Calu3 (cell line): ENCODE measurements at regions not wholly inside any gene's neighbourhood (a gene's known extent, or its start where the extent isn't known, plus 50 kb on each side); places are given as distances from the start of the nearest gene placed in this dataset.
"Not testable (repeated sequence)": the region's sequence is repeated elsewhere in the genome, so short reads cannot be mapped to it uniquely, and the experiment has no call there.

Experiments used
- BruUV-seq: library from RNA; stranded (reverse); fragments of 400-500 nt; replicated peaks from 2 replicates; lab custom pipeline; 2021; lab: Mats Ljungman, UMichigan
- CTCF ChIA-PET: fragments of 300-600 bp; sonication (Branson Sonifier 250); formaldehyde crosslinking; loops from one replicate; lab custom pipeline; 2022; ENCODE audit warnings: antibody characterized with exemption; lab: Charles Lee
- DNase-seq: peaks from one replicate; pipeline ENCODE4 v3.0.0; 2022
- H3K27ac Mint-ChIP-seq: one replicate; pipeline ENCODE4 v1.8.0; 2022; ENCODE audit warnings: mixed read lengths; ENCODE audit not compliant: unreplicated experiment
- H3K27me3 Mint-ChIP-seq: one replicate; pipeline ENCODE4 v1.8.0; 2022; ENCODE audit warnings: mixed read lengths; ENCODE audit not compliant: unreplicated experiment
- H3K36me3 Mint-ChIP-seq: one replicate; pipeline ENCODE4 v1.8.0; 2022; ENCODE audit warnings: mild to moderate bottlenecking, moderate library complexity, mixed read lengths; ENCODE audit not compliant: insufficient read depth, unreplicated experiment
- H3K4me1 Mint-ChIP-seq: one replicate; pipeline ENCODE4 v1.8.0; 2022; ENCODE audit warnings: mild to moderate bottlenecking, low read depth, mixed read lengths; ENCODE audit not compliant: unreplicated experiment
- H3K4me3 Mint-ChIP-seq: one replicate; pipeline ENCODE4 v1.8.0; 2022; ENCODE audit warnings: mild to moderate bottlenecking, low read depth, moderate library complexity, mixed read lengths; ENCODE audit not compliant: unreplicated experiment
- H3K9me3 Mint-ChIP-seq: one replicate; pipeline ENCODE4 v1.8.0; 2022; ENCODE audit warnings: low read depth, mixed read lengths; ENCODE audit not compliant: unreplicated experiment
- intact Hi-C: fragments of 100-400 bp; cut with micrococcal nuclease; formaldehyde crosslinking; loops from one replicate; pipeline ENCODE4 v1.10.0; 2022; ENCODE audit not compliant: unreplicated experiment
- TF ChIP-seq, protein P1 (sequence below): fragments of 200-600 bp; IDR thresholded peaks from one replicate; pipeline ENCODE4 v1.8.0; 2022; ENCODE audit warnings: antibody characterized with exemption; ENCODE audit not compliant: unreplicated experiment

DNA sequence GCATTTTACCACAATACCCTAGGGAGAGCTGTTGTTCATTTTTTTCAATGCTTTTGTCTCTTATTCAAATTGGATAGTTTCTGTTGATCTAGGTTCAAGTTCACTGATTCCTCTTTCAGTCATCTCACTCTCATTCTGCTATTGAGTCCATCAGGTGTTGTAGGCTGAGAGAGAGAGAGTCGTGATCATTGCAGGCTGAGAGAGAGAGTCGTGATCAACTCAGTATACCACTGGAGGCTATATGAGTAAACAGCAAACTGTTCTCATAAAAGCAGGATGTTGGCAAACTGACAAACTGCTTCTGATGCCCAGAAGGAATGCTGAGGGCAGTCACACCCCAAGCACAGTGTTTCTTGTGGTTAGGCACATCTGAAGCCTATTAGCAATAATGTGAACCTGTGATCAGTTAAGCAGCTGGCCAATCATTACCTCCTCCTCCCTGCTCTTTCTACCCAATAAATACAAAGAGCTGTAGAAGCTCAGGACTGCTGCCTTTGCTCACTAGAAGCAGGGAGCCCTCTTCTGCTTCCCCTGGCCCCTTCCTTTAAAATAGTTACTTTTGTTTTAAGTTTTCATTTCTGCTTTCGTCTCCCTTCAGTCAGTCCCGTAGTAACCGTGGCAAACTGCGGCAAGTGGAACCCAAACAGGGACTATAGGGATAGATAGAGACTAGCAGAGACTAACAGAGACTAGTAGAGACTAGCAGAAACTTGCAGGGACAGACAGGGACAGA is 476.1 kb upstream of the ACO1 start:
- Mint-ChIP-seq H3K27me3 (no peaks in the 10 kb centered on the region), H3K36me3 (no peaks in the 10 kb centered on the region), H3K9me3 (no peaks in the 10 kb centered on the region), H3K27ac (peak overlapping the region; percentile 31), H3K4me3 (peak overlapping the region; percentile 16), H3K4me1 (peaks cover 20% of the 10 kb centered on the region)
- CTCF ChIA-PET, result no interaction called here
- TF ChIP-seq, protein P1, sequence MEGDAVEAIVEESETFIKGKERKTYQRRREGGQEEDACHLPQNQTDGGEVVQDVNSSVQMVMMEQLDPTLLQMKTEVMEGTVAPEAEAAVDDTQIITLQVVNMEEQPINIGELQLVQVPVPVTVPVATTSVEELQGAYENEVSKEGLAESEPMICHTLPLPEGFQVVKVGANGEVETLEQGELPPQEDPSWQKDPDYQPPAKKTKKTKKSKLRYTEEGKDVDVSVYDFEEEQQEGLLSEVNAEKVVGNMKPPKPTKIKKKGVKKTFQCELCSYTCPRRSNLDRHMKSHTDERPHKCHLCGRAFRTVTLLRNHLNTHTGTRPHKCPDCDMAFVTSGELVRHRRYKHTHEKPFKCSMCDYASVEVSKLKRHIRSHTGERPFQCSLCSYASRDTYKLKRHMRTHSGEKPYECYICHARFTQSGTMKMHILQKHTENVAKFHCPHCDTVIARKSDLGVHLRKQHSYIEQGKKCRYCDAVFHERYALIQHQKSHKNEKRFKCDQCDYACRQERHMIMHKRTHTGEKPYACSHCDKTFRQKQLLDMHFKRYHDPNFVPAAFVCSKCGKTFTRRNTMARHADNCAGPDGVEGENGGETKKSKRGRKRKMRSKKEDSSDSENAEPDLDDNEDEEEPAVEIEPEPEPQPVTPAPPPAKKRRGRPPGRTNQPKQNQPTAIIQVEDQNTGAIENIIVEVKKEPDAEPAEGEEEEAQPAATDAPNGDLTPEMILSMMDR, result no peak
- BruUV-seq, result no TSS peak
- intact Hi-C loops, result no loop called here
- peak; percentile 35 for DNase-seq

DNA sequence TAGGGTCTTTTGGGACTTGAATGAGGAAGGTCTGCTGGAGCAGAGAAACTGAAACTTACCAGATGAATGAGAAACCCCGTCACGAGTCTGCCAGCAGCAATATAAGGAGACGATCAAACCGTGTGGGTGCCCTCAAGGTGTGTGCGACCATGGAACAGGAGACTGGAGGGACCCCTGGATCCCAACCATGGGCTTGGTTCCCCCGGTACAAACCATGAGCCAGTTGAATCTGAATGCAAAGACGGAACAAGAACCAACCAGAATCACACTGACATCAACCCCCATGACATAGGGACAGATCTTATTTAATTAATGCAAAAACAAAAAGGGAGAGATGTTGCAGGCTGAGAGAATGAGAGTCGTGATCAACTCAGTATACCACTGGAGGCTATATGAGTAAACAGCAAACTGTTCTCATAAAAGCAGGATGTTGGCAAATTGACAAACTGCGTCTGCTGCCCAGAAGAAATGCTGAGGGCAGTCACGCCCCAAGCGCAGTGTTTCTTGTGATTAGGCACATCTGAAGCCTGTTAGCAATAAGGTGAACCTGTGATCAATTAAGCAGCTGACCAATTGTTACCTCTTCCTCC is 475.5 kb upstream of the ACO1 start:
- H3K9me3 Mint-ChIP-seq, result no peaks in the 10 kb centered on the region
- H3K27me3 Mint-ChIP-seq, result no peaks in the 10 kb centered on the region
- no TSS peak for BruUV-seq
- no peaks in the 10 kb centered on the region for H3K36me3 Mint-ChIP-seq
- TF ChIP-seq, protein P1, result no peak
- peaks cover 20% of the 10 kb centered on the region for H3K4me1 Mint-ChIP-seq
- H3K4me3 Mint-ChIP-seq, result peak overlapping the region; percentile 16
- intact Hi-C loops, result no loop called here
- peak overlapping the region; percentile 31 for H3K27ac Mint-ChIP-seq
- no peak for DNase-seq
- CTCF ChIA-PET, result no interaction called here

DNA sequence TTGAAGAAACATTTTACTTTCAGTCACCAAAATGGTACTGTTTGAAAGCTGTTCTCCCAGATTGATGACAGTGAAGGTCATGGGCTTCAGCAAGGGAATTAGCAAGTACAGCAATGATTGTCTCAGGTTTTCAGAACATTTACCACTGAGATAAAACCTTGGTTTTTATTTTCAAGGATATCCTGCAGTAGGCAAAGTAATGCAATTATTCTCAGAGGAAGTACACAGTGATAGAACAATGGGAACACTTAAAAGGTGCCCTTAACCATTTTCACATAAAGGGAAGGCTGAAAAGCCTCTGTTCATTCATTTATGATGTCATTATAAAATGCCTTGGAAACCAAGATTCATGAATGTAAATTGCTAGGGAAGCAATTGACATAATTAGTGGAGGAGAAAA is 471.8 kb upstream of the ACO1 start:
- DNase-seq, result no peak
- intact Hi-C loops, result loop anchor here (10.0 kb wide), 1 partner anchor 52 kb away; no protein-coding TSS in a partner anchor
- no TSS peak for BruUV-seq
- CTCF ChIA-PET, result no interaction called here
- peaks cover 20% of the 10 kb centered on the region for H3K4me1 Mint-ChIP-seq
- H3K27ac Mint-ChIP-seq, result no peak overlapping the region
- no peaks in the 10 kb centered on the region for H3K36me3 Mint-ChIP-seq
- no peaks in the 10 kb centered on the region for H3K9me3 Mint-ChIP-seq
- TF ChIP-seq, protein P1, result no peak
- no peak overlapping the region for H3K4me3 Mint-ChIP-seq
- H3K27me3 Mint-ChIP-seq, result no peaks in the 10 kb centered on the region

DNA sequence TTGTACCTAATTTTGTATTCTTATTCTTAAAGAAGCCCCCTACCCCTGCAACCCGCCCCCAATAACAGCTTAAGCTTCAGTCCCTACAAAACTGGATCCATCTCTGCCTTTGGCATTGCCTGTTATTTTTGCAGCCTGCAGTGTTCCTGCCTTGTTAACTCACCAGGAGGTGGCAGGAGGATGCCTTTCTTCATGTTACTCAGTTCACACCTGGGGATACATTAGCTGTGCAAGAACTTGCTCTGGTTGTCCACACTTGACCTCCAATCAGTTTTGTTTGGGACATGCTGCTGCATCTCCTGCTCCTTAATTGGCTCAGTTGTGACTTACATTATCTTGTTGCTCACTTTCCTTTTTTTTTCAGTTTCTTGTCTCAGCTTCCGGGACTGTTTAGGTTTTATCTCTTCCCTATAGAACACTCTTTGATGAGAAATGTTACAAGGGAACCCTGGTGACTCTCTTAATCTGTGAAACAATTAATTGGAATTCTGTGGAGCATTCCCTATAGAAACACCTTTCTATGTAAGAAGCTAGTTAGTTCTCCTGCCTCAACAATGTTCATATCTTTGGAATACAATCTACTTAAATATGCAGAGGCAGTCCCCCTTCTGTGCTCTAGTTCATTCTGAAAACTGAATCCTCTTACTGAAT is 467.7 kb upstream of the ACO1 start:
- intact Hi-C loops, result loop anchor here (2.0 to 10.0 kb wide), 2 partner anchors 48 to 334 kb away; no protein-coding TSS in a partner anchor
- no TSS peak for BruUV-seq
- Mint-ChIP-seq H3K4me3 (no peak overlapping the region), H3K27ac (no peak overlapping the region), H3K9me3 (no peaks in the 10 kb centered on the region), H3K27me3 (no peaks in the 10 kb centered on the region), H3K36me3 (no peaks in the 10 kb centered on the region), H3K4me1 (no peaks in the 10 kb centered on the region)
- DNase-seq, result no peak
- TF ChIP-seq, protein P1, result no peak
- CTCF ChIA-PET, result no interaction called here

DNA sequence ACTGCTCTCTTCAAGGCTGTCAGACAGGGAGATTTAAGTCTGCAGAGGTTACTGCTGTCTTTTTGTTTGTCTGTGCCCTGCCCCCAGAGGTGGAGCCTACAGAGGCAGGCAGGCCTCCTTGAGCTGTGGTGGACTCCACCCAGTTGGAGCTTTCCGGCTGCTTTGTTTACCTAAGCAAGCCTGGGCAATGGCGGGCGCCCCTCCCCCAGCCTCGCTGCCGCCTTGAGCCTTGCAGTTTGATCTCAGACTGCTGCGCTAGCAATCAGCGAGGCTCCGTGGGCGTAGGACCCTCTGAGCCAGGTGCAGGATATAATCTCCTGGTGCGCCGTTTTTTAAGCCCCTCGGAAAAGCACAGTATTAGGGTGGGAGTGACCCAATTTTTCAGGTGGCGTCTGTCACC is 446.7 kb upstream of the ACO1 start:
- H3K27ac Mint-ChIP-seq, H3K4me3 Mint-ChIP-seq, H3K36me3 Mint-ChIP-seq, intact Hi-C loops, CTCF ChIA-PET, H3K9me3 Mint-ChIP-seq, BruUV-seq, DNase-seq, H3K27me3 Mint-ChIP-seq, H3K4me1 Mint-ChIP-seq: not testable (repeated sequence)
